Choroid plexus epithelial cell (primary cell): ENCODE measurements at regions not wholly inside any gene's neighbourhood (a gene's known extent, or its start where the extent isn't known, plus 50 kb on each side); places are given as distances from the start of the nearest gene placed in this dataset.

ENCODE experiments used
- DNase-seq: peaks from one replicate; pipeline ENCODE4 v3.0.0-alpha.2; 2010; ENCODE audit warnings: low read depth
- H3K4me3 ChIP-seq: 2 replicates; pipeline ENCODE4 v1.5.1; 2011; ENCODE audit warnings: low read depth, mild to moderate bottlenecking, control low read depth, low read length, moderate library complexity
- CTCF ChIP-seq: conservative IDR thresholded peaks from 2 replicates; pipeline ENCODE4 v1.5.1; 2011; ENCODE audit warnings: low read depth, mild to moderate bottlenecking, control low read depth, inconsistent platforms, low read length, moderate library complexity

GRCh38 chr13:106151056-106151699 lies 384.3 kb downstream of the EFNB2 start:
- peak; percentile 90 for DNase-seq
- H3K4me3 ChIP-seq, result no peak overlapping the region
- no peak for TF ChIP-seq CTCF

- TF ChIP-seq CTCF, result peak; percentile 35
- no peak for DNase-seq
- H3K4me3 ChIP-seq, result no peak overlapping the region
These were observed 389.2 kb downstream of the EFNB2 start for GRCh38 chr13:106145997-106146864.

- no peak for DNase-seq
- no peak overlapping the region for H3K4me3 ChIP-seq
- no peak for TF ChIP-seq CTCF
These were observed 390.4 kb downstream of the EFNB2 start for GRCh38 chr13:106145070-106145469.

- TF ChIP-seq CTCF, result no peak
- H3K4me3 ChIP-seq, result no peak overlapping the region
- peak; percentile 60 for DNase-seq
These were observed 391.3 kb downstream of the EFNB2 start for GRCh38 chr13:106143930-106144709.

GRCh38 chr13:106143392-106143791 lies 392.1 kb downstream of the EFNB2 start:
- H3K4me3 ChIP-seq, result no peak overlapping the region
- peak; percentile 78 for DNase-seq
- TF ChIP-seq CTCF, result no peak

- peak; percentile 64 for DNase-seq
- no peak overlapping the region for H3K4me3 ChIP-seq
- no peak for TF ChIP-seq CTCF
These were observed 395.0 kb downstream of the EFNB2 start for GRCh38 chr13:106140476-106140875.
